ENCODE measurements at regions not wholly inside any gene's neighbourhood (a gene's known extent, or its start where the extent isn't known, plus 50 kb on each side); places are given as distances from the start of the nearest gene placed in this dataset.

GRCh38 chr2:236719192-236719635 lies 149.6 kb downstream of the ACKR3 start:
- no peaks in the 10 kb centered on the region for H3K27me3 ChIP-seq
- no peaks in the 10 kb centered on the region for H3K9me3 ChIP-seq
- H3K4me3 ChIP-seq: no peak overlapping the region
- no peak for DNase-seq (ENCODE audit: low spot score)
- H3K27ac ChIP-seq: no peak overlapping the region
- H3K4me1 ChIP-seq: peaks cover 0 to 4% of the 10 kb centered on the region in 2 donors
- no peaks in the 10 kb centered on the region for H3K36me3 ChIP-seq
- no peak for TF ChIP-seq CTCF (IDR thresholded peaks at IDR 0.05)

GRCh38 chr2:236720974-236721540 lies 151.4 kb downstream of the ACKR3 start:
- Histone ChIP-seq H3K36me3 (no peaks in the 10 kb centered on the region), H3K4me1 (no peaks in the 10 kb centered on the region), H3K27ac (no peak overlapping the region), H3K9me3 (no peaks in the 10 kb centered on the region), H3K4me3 (no peak overlapping the region), H3K27me3 (no peaks in the 10 kb centered on the region)
- DNase-seq (ENCODE audit: low spot score): no peak
- TF ChIP-seq CTCF (IDR thresholded peaks at IDR 0.05): no peak

GRCh38 chr2:236724200-236724599 lies 154.6 kb downstream of the ACKR3 start:
- H3K4me3 ChIP-seq: no peak overlapping the region
- no peak for TF ChIP-seq CTCF (IDR thresholded peaks at IDR 0.05)
- no peak for DNase-seq (ENCODE audit: low spot score)
- H3K36me3 ChIP-seq: no peaks in the 10 kb centered on the region
- no peak overlapping the region for H3K27ac ChIP-seq
- H3K4me1 ChIP-seq: no peaks in the 10 kb centered on the region
- no peaks in the 10 kb centered on the region for H3K9me3 ChIP-seq
- H3K27me3 ChIP-seq: no peaks in the 10 kb centered on the region

GRCh38 chr2:236726701-236727450 lies 157.3 kb downstream of the ACKR3 start:
- Histone ChIP-seq H3K36me3 (no peaks in the 10 kb centered on the region), H3K4me1 (peaks cover 0 to 5% of the 10 kb centered on the region in 2 donors), H3K27ac (no peak overlapping the region), H3K27me3 (no peaks in the 10 kb centered on the region), H3K4me3 (no peak overlapping the region), H3K9me3 (no peaks in the 10 kb centered on the region)
- no peak for TF ChIP-seq CTCF (IDR thresholded peaks at IDR 0.05)
- DNase-seq (ENCODE audit: low spot score): no peak

- Histone ChIP-seq H3K4me1 (peaks cover 0 to 14% of the 10 kb centered on the region in 2 donors), H3K36me3 (no peaks in the 10 kb centered on the region), H3K4me3 (no peak overlapping the region), H3K9me3 (no peaks in the 10 kb centered on the region), H3K27ac (no peak overlapping the region), H3K27me3 (no peaks in the 10 kb centered on the region)
- no peak for DNase-seq (ENCODE audit: low spot score)
- TF ChIP-seq CTCF (IDR thresholded peaks at IDR 0.05): no peak
Observed at GRCh38 chr2:236728916-236729670, 159.5 kb downstream of the ACKR3 start.
